Muscle of leg (tissue), 3 donors: ENCODE measurements at regions not wholly inside any gene's neighbourhood (a gene's known extent, or its start where the extent isn't known, plus 50 kb on each side); places are given as distances from the start of the nearest gene placed in this dataset.

Experiments
- DNase-seq: peaks from one replicate; pipeline ENCODE4 v3.0.0; 2013
- H3K27ac ChIP-seq: one replicate; pipeline ENCODE4 v1.5.1; 2013; ENCODE audit warnings: mild to moderate bottlenecking, low read length, control low read depth
- H3K27me3 ChIP-seq: one replicate; pipeline ENCODE4 v1.6.1; 2013; ENCODE audit warnings: low read length; ENCODE audit not compliant: control insufficient read depth, insufficient read depth
- H3K36me3 ChIP-seq: one replicate; pipeline ENCODE4 v1.6.1; 2013; ENCODE audit warnings: low read length; ENCODE audit not compliant: control insufficient read depth, insufficient read depth
- H3K4me1 ChIP-seq: one replicate; pipeline ENCODE4 v1.6.1; 2013; ENCODE audit warnings: low read length; ENCODE audit not compliant: control insufficient read depth, insufficient read depth
- H3K4me3 ChIP-seq: one replicate; pipeline ENCODE4 v1.5.1; 2013; ENCODE audit warnings: low read length, control low read depth
- H3K9me3 ChIP-seq: replicated peaks from 2 replicates; pipeline ENCODE4 v1.6.1; 2013; ENCODE audit warnings: low read depth, low read length; ENCODE audit not compliant: control insufficient read depth
- WGBS: methylation state at CpG from one replicate; pipeline ENCODE4 v1.1.5; 2013; ENCODE audit warnings: missing lambda C conversion rate; ENCODE audit not compliant: insufficient coverage; 5-methylcytosine and 5-hydroxymethylcytosine counted together

GRCh38 chr3:25029820-25030219 is 398.2 kb upstream of the RARB start:
- no CpG with 5 or more reads among the region's 2 CpGs for WGBS
- Histone ChIP-seq H3K4me3 (no peak overlapping the region), H3K36me3 (no peaks in the 10 kb centered on the region), H3K9me3 (no peaks in the 10 kb centered on the region), H3K4me1 (no peaks in the 10 kb centered on the region), H3K27me3 (no peaks in the 10 kb centered on the region), H3K27ac (no peak overlapping the region)
- no peak for DNase-seq

DNA sequence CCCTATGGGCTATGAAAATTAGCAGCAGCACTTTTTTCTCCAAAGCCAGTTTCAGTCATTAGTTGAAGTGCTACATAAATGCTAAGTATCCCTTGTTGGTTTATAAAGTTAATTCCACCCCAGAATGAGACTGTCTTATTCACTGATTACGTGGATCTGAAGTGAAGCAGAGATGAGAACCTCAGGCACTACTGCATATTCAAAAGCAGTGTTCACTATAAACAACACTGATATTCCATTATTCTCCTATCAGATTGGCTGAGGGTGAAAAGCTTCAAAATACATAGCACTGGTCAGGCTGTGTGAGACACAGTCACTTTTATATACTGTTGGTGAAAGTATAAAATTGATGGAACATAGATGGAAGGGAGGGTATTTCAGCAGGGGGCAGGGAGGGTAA is 395.7 kb upstream of the RARB start:
- no peaks in the 10 kb centered on the region for H3K27me3 ChIP-seq
- no peak for DNase-seq
- no peaks in the 10 kb centered on the region for H3K36me3 ChIP-seq
- H3K4me1 ChIP-seq, result no peaks in the 10 kb centered on the region
- no peak overlapping the region for H3K27ac ChIP-seq
- no peak overlapping the region for H3K4me3 ChIP-seq
- no peaks in the 10 kb centered on the region for H3K9me3 ChIP-seq
- WGBS, result no CpG with 5 or more reads among the region's 1 CpG

- Histone ChIP-seq H3K36me3 (no peaks in the 10 kb centered on the region), H3K4me3 (no peak overlapping the region), H3K9me3 (no peaks in the 10 kb centered on the region), H3K27ac (no peak overlapping the region), H3K27me3 (no peaks in the 10 kb centered on the region), H3K4me1 (no peaks in the 10 kb centered on the region)
- DNase-seq, result peak; percentile 60
- WGBS, result 69% methylated on average over 2 of the region's 6 CpGs
Observed at GRCh38 chr3:25033407-25034029, 394.5 kb upstream of the RARB start.

DNA sequence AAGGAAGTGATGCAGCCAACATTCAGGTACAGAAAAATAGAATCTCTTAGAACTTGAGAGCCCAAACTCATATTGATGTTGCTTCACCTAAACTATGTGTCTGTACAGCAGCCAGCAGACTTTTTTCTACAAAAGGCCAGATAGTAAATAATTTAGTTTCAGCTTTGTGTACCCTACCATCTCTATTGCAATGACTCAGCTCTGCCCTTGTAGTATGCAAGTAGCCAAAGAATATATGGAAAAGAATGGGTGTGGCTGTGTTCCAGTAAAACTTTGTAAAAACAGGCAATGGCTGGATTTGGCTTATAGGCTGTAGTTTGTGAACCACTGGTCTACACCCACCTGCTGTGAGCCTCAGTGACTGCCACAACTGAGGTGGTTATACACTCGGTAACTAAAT is 392.5 kb upstream of the RARB start:
- H3K4me3 ChIP-seq, result no peak overlapping the region
- no peaks in the 10 kb centered on the region for H3K27me3 ChIP-seq
- H3K4me1 ChIP-seq, result no peaks in the 10 kb centered on the region
- H3K36me3 ChIP-seq, result no peaks in the 10 kb centered on the region
- no peak for DNase-seq
- H3K9me3 ChIP-seq, result no peaks in the 10 kb centered on the region
- no CpG with 5 or more reads among the region's 1 CpG for WGBS
- no peak overlapping the region for H3K27ac ChIP-seq

DNA sequence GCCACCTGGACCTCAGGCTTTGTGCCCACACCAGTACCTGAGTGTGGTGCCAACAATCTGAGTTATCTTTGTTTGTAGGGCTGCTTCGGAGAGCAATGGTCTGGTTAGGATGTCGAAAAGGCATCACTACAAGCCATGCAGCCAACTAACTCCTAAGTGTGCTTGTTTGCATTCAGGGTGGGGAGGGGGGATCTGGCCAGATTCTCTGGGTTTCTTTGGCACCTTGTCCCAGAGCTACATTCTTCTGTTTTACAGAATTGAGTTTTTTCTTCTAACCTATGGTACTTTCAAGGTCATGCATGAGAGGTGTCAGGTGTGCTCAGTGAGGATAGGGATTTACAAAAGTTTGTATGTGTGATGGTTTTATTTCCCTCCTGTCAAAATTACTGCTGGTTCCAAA is 391.4 kb upstream of the RARB start:
- Histone ChIP-seq H3K9me3 (no peaks in the 10 kb centered on the region), H3K27ac (no peak overlapping the region), H3K4me1 (no peaks in the 10 kb centered on the region), H3K36me3 (no peaks in the 10 kb centered on the region), H3K27me3 (no peaks in the 10 kb centered on the region), H3K4me3 (no peak overlapping the region)
- DNase-seq, result peak; percentile 56
- no CpG with 5 or more reads among the region's 2 CpGs for WGBS

- peak; percentile 92 for DNase-seq
- 29% methylated on average over 1 of the region's 6 CpGs for WGBS
- no peaks in the 10 kb centered on the region for H3K9me3 ChIP-seq
- no peak overlapping the region for H3K4me3 ChIP-seq
- no peaks in the 10 kb centered on the region for H3K36me3 ChIP-seq
- H3K27ac ChIP-seq, result peak overlapping the region; percentile 64
- no peaks in the 10 kb centered on the region for H3K4me1 ChIP-seq
- H3K27me3 ChIP-seq, result no peaks in the 10 kb centered on the region
Observed at GRCh38 chr3:25037049-25037547, 391.0 kb upstream of the RARB start.

DNA sequence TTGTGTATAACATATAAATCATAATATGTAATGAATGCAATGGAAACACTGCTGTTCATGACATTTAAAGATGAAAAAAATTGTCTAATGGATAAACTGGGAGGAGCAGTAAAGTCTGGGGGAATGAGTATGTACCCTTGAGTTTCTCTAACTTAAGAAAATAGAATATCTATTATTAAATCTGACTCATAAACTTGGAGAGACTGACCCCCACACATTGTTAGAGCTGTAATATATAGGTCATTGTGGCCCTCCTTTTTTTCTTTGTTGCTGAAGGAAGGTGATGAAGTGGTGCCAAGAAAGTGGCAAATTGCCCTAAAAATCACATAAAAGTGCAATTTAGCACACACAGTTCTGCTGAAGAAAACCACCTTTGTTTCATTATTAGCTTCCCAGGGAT is 389.8 kb upstream of the RARB start:
- H3K4me1 ChIP-seq, result no peaks in the 10 kb centered on the region
- no peaks in the 10 kb centered on the region for H3K9me3 ChIP-seq
- H3K4me3 ChIP-seq, result no peak overlapping the region
- H3K27me3 ChIP-seq, result no peaks in the 10 kb centered on the region
- H3K36me3 ChIP-seq, result no peaks in the 10 kb centered on the region
- peak overlapping the region; percentile 0 for H3K27ac ChIP-seq
- peak; percentile 38 for DNase-seq

DNA sequence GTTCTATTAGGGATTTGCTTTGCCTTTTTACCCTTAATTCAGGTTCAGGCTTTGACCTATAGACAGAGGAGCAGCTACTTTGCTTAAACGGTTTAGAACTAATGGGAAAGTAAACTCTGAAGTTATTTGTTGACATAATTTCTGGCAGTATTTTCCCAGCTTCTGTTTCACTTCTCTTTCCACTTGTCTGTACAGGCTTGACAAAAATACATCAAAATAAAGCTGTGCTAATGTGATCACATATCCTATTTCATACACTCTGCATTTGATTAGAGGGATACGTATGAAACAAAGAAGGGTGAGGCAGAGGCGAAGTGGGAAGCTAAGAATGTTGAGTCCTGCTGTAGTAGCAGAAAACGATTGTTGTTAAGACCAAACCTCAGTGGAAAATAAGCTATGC is 389.1 kb upstream of the RARB start:
- H3K9me3 ChIP-seq, result no peaks in the 10 kb centered on the region
- peak; percentile 73 for DNase-seq
- H3K4me3 ChIP-seq, result no peak overlapping the region
- no peaks in the 10 kb centered on the region for H3K36me3 ChIP-seq
- H3K27me3 ChIP-seq, result no peaks in the 10 kb centered on the region
- WGBS, result 42% methylated on average over 3 of the region's 4 CpGs
- no peaks in the 10 kb centered on the region for H3K4me1 ChIP-seq
- H3K27ac ChIP-seq, result no peak overlapping the region

- no peaks in the 10 kb centered on the region for H3K9me3 ChIP-seq
- no peak overlapping the region for H3K27ac ChIP-seq
- H3K36me3 ChIP-seq, result no peaks in the 10 kb centered on the region
- no peak for DNase-seq
- no peaks in the 10 kb centered on the region for H3K27me3 ChIP-seq
- peaks cover 5% of the 10 kb centered on the region for H3K4me1 ChIP-seq
- WGBS, result no CpG with 5 or more reads among the region's 3 CpGs
- H3K4me3 ChIP-seq, result no peak overlapping the region
Observed at GRCh38 chr3:25040748-25041147, 387.3 kb upstream of the RARB start.

- no peak overlapping the region for H3K27ac ChIP-seq
- no peaks in the 10 kb centered on the region for H3K27me3 ChIP-seq
- H3K9me3 ChIP-seq, result no peaks in the 10 kb centered on the region
- H3K36me3 ChIP-seq, result no peaks in the 10 kb centered on the region
- peaks cover 8% of the 10 kb centered on the region for H3K4me1 ChIP-seq
- no peak for DNase-seq
- H3K4me3 ChIP-seq, result no peak overlapping the region
- WGBS, result 95% methylated on average over 2 of the region's 3 CpGs
Observed at GRCh38 chr3:25041871-25042584, 386.0 kb upstream of the RARB start.
